Cardiac fibroblast (primary cell): ENCODE measurements at regions not wholly inside any gene's neighbourhood (a gene's known extent, or its start where the extent isn't known, plus 50 kb on each side); places are given as distances from the start of the nearest gene placed in this dataset.

Experiments
- DNase-seq, 2 donors: peaks; one replicate each; pipeline versions ENCODE4 v3.0.0 to v3.0.0-alpha.2; 2010; ENCODE audit warnings: low read depth in 2 of 2
- H3K4me3 ChIP-seq, 2 donors: replicated peaks in 1 of 2; 1 replicate in 1 of 2; 2 replicates in 1 of 2; pipeline ENCODE4 v1.5.1; 2011; ENCODE audit warnings: low read depth in 2 of 2, low read length in 2 of 2, mild to moderate bottlenecking in 2 of 2, moderate library complexity in 1 of 2
- CTCF ChIP-seq: IDR thresholded peaks from one replicate; pipeline ENCODE4 v1.5.1; 2011; ENCODE audit warnings: low read depth, mild to moderate bottlenecking, low read length, inconsistent platforms

- DNase-seq, result no peak
- no peak for TF ChIP-seq CTCF
- no peak overlapping the region for H3K4me3 ChIP-seq
These were observed 293.6 kb downstream of the TDRD3 start for GRCh38 chr13:60690604-60691003.

GRCh38 chr13:60689571-60689970 lies 292.6 kb downstream of the TDRD3 start:
- TF ChIP-seq CTCF, result no peak

GRCh38 chr13:60689076-60689475 lies 292.1 kb downstream of the TDRD3 start:
- H3K4me3 ChIP-seq, result no peak overlapping the region
- no peak for TF ChIP-seq CTCF
- DNase-seq, result no peak

More at GRCh38 chr13:60689571-60689970, 292.6 kb downstream of the TDRD3 start:
- no peak for DNase-seq
- no peak overlapping the region for H3K4me3 ChIP-seq

GRCh38 chr13:60679928-60680694 lies 283.1 kb downstream of the TDRD3 start:
- TF ChIP-seq CTCF, result no peak

GRCh38 chr13:60679131-60679530 lies 282.1 kb downstream of the TDRD3 start:
- no peak for TF ChIP-seq CTCF
- no peak overlapping the region for H3K4me3 ChIP-seq
- peak; percentile 5 to 54 for DNase-seq

More at GRCh38 chr13:60679928-60680694, 283.1 kb downstream of the TDRD3 start:
- no peak overlapping the region for H3K4me3 ChIP-seq
- DNase-seq, result peak; percentile 0 to 22

- TF ChIP-seq CTCF, result no peak
- H3K4me3 ChIP-seq, result no peak overlapping the region
These were observed 274.4 kb downstream of the TDRD3 start for GRCh38 chr13:60671386-60671785.

More at GRCh38 chr13:60671386-60671785, 274.4 kb downstream of the TDRD3 start:
- DNase-seq, result no peak
